ENCODE measurements at regions not wholly inside any gene's neighbourhood (a gene's known extent, or its start where the extent isn't known, plus 50 kb on each side); places are given as distances from the start of the nearest gene placed in this dataset.

- TF ChIP-seq CTCF (conservative IDR thresholded peaks at IDR 0.05): no peak
- no peak for TF ChIP-seq ZFX (IDR thresholded peaks at IDR 0.05)
Observed at GRCh38 chr14:40248671-40249070, 816.4 kb upstream of the FBXO33 start.

Data from C4-2B (cell line).